GM12878 (cell line): ENCODE measurements at regions not wholly inside any gene's neighbourhood (a gene's known extent, or its start where the extent isn't known, plus 50 kb on each side); places are given as distances from the start of the nearest gene placed in this dataset.

Source experiments
- ATAC-seq: fragments of 200-7000 bp; cut with Tn5 transposase; 3 replicates; pipeline ENCODE4 v1.9.1; 2020; ENCODE audit warnings: mild to moderate bottlenecking, moderate library complexity
- BruUV-seq: library from RNA; stranded (reverse); fragments of 400-500 nt; replicated peaks from 2 replicates; lab custom pipeline; 2021; lab: Mats Ljungman, UMichigan
- CTCF ChIA-PET: fragments of 300-600 bp; sonication (Branson Sonifier 250); formaldehyde crosslinking; extraction: SDS; loops from one replicate; lab custom pipeline; 2021; ENCODE audit warnings: inconsistent platforms; lab: Yijun Ruan, JAX
- POLR2A ChIA-PET: fragments of 350-600 bp; formaldehyde crosslinking; extraction: SDS; loops from one replicate; lab custom pipeline; 2021; ENCODE audit warnings: inconsistent platforms; lab: Charles Lee
- RAD21 ChIA-PET: fragments of 300-600 bp; sonication (Branson Sonifier 250); formaldehyde crosslinking; loops from one replicate; lab custom pipeline; 2023; ENCODE audit warnings: antibody characterized with exemption; ENCODE audit not compliant: unreplicated experiment; lab: Charles Lee
- SMC1A ChIA-PET: fragments of 300-600 bp; sonication (Branson Sonifier 250); formaldehyde crosslinking; loops from one replicate; lab custom pipeline; 2023; ENCODE audit not compliant: unreplicated experiment, uncharacterized antibody; lab: Charles Lee
- DNase-seq: peaks from one replicate; pipeline ENCODE4 v3.0.0-alpha.2; 2011; ENCODE audit warnings: low read depth, low spot score
- FAIRE-seq: peaks from 3 replicates; lab custom pipeline; 2011; peaks lifted over from hg19 to GRCh38; lab: Jason Lieb, UNC
- H2AFZ ChIP-seq: 2 replicates; pipeline ENCODE4 v1.6.0; 2011; ENCODE audit warnings: low read depth, low read length, control low read depth; ENCODE audit not compliant: control insufficient read depth
- H3K27ac ChIP-seq: 2 replicates; pipeline ENCODE4 v1.5.1; 2011; ENCODE audit warnings: control low read depth; ENCODE audit not compliant: control insufficient read depth, insufficient read depth
- H3K27me3 ChIP-seq, 2 experiments: replicated peaks in 1 of 2; 2 replicates each; pipeline versions ENCODE4 v1.6.0 to v1.6.1; 2011; ENCODE audit warnings: low read length in 1 of 2; ENCODE audit not compliant: control insufficient read depth in 2 of 2, insufficient read depth in 2 of 2
- H3K36me3 ChIP-seq, 2 experiments: 2 replicates each; pipeline ENCODE4 v1.5.1; 2011; ENCODE audit warnings: low read length in 1 of 2; ENCODE audit not compliant: control insufficient read depth in 2 of 2, insufficient read depth in 2 of 2
- H3K4me1 ChIP-seq: 2 replicates; pipeline ENCODE4 v1.6.1; 2011; ENCODE audit warnings: mild to moderate bottlenecking, low read length, moderate library complexity, mixed read lengths; ENCODE audit not compliant: control insufficient read depth, insufficient read depth
- H3K4me2 ChIP-seq: 2 replicates; pipeline ENCODE4 v1.6.0; 2011; ENCODE audit warnings: control low read depth; ENCODE audit not compliant: control insufficient read depth, insufficient read depth
- H3K4me3 ChIP-seq: fragments of 200-600 bp; sonication (generic); 2 replicates; pipeline ENCODE4 v1.5.1; 2016
- H3K79me2 ChIP-seq: 2 replicates; pipeline ENCODE4 v1.6.0; 2011; ENCODE audit warnings: low read length; ENCODE audit not compliant: control insufficient read depth, insufficient read depth
- H3K9ac ChIP-seq: 2 replicates; pipeline ENCODE4 v1.8.0; 2011; ENCODE audit warnings: low read length, control low read depth, mixed read lengths; ENCODE audit not compliant: control insufficient read depth, insufficient read depth
- H3K9me3 ChIP-seq: replicated peaks from 3 replicates; pipeline ENCODE4 v1.5.1; 2011; ENCODE audit warnings: mild to moderate bottlenecking, low read length; ENCODE audit not compliant: control insufficient read depth, insufficient read depth
- H4K20me1 ChIP-seq: 2 replicates; pipeline ENCODE4 v1.6.0; 2011; ENCODE audit not compliant: control insufficient read depth, insufficient read depth
- KAT2A ChIP-seq: conservative IDR thresholded peaks from 2 replicates; pipeline ENCODE4 v1.6.1; 2011; ENCODE audit warnings: low read depth, low read length; ENCODE audit not compliant: control insufficient read depth
- PBX3 ChIP-seq: IDR thresholded peaks from 2 replicates; pipeline ENCODE4 v1.6.1; 2011; ENCODE audit warnings: mild to moderate bottlenecking, low read depth, low read length, moderate library complexity; ENCODE audit not compliant: insufficient replicate concordance
- WRNIP1 ChIP-seq: IDR thresholded peaks from 2 replicates; pipeline ENCODE4 v1.6.1; 2011; ENCODE audit warnings: low read depth, low read length, improper control_type of control experiment, borderline replicate concordance
- WGBS: methylation state at CpG from one replicate; pipeline ENCODE4 v1.1.6; 2016; ENCODE audit warnings: low lambda C conversion rate; ENCODE audit not compliant: insufficient replicate concordance, insufficient coverage; ENCODE audit errors: missing lambda C conversion rate; 5-methylcytosine and 5-hydroxymethylcytosine counted together
- in situ Hi-C: fragments of 300-500 bp; cut with MboI; formaldehyde crosslinking; loops from 9 replicates; pipeline ENCODE4 v1.14.3; 2018; ENCODE audit warnings: mixed read lengths
- intact Hi-C: fragments of 100-400 bp; cut with micrococcal nuclease; formaldehyde crosslinking; loops from one replicate; pipeline ENCODE4 v1.14.2; 2022; ENCODE audit not compliant: unreplicated experiment
- TF ChIP-seq, protein P1 (sequence below): IDR thresholded peaks from 2 replicates; pipeline ENCODE4 v1.6.1; 2012; ENCODE audit warnings: low read length, inconsistent platforms
- TF ChIP-seq, protein P2 (sequence below), 3 experiments: IDR thresholded peaks in 2 of 3; conservative IDR thresholded peaks in 1 of 3; 2 replicates each; pipeline ENCODE4 v1.5.1; 2011; ENCODE audit warnings: low read depth in 3 of 3, low read length in 3 of 3, mild to moderate bottlenecking in 3 of 3, control low read depth in 2 of 3, moderate library complexity in 2 of 3, inconsistent platforms in 1 of 3, mixed read lengths in 1 of 3; ENCODE audit not compliant: control insufficient read depth in 2 of 3, insufficient read depth in 1 of 3; ENCODE audit errors: extremely low read depth in 1 of 3

DNA sequence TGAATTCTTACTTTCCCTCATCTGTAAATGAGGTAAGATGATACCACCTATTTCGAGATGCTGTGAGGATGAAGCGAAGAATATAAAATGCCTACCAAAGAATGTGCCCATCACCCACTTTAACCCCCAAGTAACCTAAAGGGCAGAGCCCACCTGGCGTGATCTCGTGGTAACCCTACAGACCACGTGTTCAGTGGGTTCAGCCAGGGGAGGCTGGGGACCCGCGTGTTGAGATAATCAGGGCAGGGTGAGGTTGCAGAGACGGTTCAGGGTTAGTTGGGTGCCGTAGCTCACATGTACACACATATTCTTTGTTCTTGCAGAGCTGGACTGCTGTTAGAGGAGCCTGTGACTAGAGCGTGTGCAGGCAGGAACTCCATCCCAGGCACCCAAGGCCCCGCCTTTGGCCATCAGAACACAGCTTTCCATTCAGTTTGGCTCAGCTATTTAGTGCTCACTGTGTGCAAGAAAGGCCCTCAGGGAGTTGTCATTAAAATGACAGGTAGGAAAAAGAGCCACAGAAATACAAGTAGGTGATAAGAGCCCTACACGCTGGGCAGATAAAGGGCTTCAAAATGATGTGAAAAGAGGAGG, 56.5 kb upstream of the HAND1 start:
- CTCF ChIA-PET: interaction anchor here (0.6 kb wide), 1 partner anchor 14 kb away, joined by 3 read pairs; no protein-coding TSS in a partner anchor
- Histone ChIP-seq H3K4me3 (no peak overlapping the region), H3K9ac (no peak overlapping the region), H3K27me3 (no peaks in the 10 kb centered on the region; a peak in 1 of 4 replicates), H3K36me3 (no peaks in the 10 kb centered on the region), H3K4me1 (no peaks in the 10 kb centered on the region), H2AFZ (no peak overlapping the region), H3K27ac (no peak overlapping the region), H3K79me2 (no peaks in the 10 kb centered on the region), H3K9me3 (no peaks in the 10 kb centered on the region), H4K20me1 (no peaks in the 10 kb centered on the region), H3K4me2 (no peak overlapping the region)
- ATAC-seq (no peak), FAIRE-seq (no peak), DNase-seq (no peak)
- POLR2A ChIA-PET: no interaction called here
- RAD21 ChIA-PET: no interaction called here
- no TSS peak for BruUV-seq
- 58% methylated on average over 12 of the region's 12 CpGs for WGBS
- SMC1A ChIA-PET: no interaction called here
- intact Hi-C loops (no loop called here), in situ Hi-C loops (no loop called here)
- TF ChIP-seq, protein P1, sequence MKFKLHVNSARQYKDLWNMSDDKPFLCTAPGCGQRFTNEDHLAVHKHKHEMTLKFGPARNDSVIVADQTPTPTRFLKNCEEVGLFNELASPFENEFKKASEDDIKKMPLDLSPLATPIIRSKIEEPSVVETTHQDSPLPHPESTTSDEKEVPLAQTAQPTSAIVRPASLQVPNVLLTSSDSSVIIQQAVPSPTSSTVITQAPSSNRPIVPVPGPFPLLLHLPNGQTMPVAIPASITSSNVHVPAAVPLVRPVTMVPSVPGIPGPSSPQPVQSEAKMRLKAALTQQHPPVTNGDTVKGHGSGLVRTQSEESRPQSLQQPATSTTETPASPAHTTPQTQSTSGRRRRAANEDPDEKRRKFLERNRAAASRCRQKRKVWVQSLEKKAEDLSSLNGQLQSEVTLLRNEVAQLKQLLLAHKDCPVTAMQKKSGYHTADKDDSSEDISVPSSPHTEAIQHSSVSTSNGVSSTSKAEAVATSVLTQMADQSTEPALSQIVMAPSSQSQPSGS: no peak
- no peak for TF ChIP-seq KAT2A

GRCh38 chr5:154529282-154529681, 51.3 kb upstream of the HAND1 start:
- in situ Hi-C loops (no loop called here), intact Hi-C loops (no loop called here)
- Histone ChIP-seq H3K4me1 (no peaks in the 10 kb centered on the region), H3K36me3 (no peaks in the 10 kb centered on the region), H3K9me3 (no peaks in the 10 kb centered on the region), H2AFZ (no peak overlapping the region), H3K27me3 (no peaks in the 10 kb centered on the region), H4K20me1 (no peaks in the 10 kb centered on the region), H3K27ac (no peak overlapping the region), H3K9ac (no peak overlapping the region), H3K4me3 (no peak overlapping the region), H3K4me2 (no peak overlapping the region), H3K79me2 (no peaks in the 10 kb centered on the region)
- no TSS peak for BruUV-seq
- ATAC-seq (no peak), FAIRE-seq (no peak), DNase-seq (no peak)
- WGBS: 100% methylated on average over 1 of the region's 1 CpG
- ChIA-PET POLR2A (no interaction called here), CTCF (interaction anchor here (2.5 kb wide), 1 partner anchor 9 kb away, joined by 8 read pairs; no protein-coding TSS in a partner anchor), SMC1A (no interaction called here), RAD21 (interaction anchor here (0.8 kb wide), 1 partner anchor 107 kb away, joined by 3 read pairs; no protein-coding TSS in a partner anchor)
- TF ChIP-seq, protein P2, sequence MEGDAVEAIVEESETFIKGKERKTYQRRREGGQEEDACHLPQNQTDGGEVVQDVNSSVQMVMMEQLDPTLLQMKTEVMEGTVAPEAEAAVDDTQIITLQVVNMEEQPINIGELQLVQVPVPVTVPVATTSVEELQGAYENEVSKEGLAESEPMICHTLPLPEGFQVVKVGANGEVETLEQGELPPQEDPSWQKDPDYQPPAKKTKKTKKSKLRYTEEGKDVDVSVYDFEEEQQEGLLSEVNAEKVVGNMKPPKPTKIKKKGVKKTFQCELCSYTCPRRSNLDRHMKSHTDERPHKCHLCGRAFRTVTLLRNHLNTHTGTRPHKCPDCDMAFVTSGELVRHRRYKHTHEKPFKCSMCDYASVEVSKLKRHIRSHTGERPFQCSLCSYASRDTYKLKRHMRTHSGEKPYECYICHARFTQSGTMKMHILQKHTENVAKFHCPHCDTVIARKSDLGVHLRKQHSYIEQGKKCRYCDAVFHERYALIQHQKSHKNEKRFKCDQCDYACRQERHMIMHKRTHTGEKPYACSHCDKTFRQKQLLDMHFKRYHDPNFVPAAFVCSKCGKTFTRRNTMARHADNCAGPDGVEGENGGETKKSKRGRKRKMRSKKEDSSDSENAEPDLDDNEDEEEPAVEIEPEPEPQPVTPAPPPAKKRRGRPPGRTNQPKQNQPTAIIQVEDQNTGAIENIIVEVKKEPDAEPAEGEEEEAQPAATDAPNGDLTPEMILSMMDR (IDR thresholded peaks at IDR 0.05 in 2 of 3, conservative IDR thresholded peaks at IDR 0.05 in 1 of 3; ENCODE audit: control insufficient read depth in 2 of 3, extremely low read depth in 1 of 3, insufficient read depth in 1 of 3, low read depth in 3 of 3, low read length in 3 of 3): no peak
- TF ChIP-seq PBX3: no peak
- TF ChIP-seq WRNIP1: no peak
